ENCODE measurements at regions not wholly inside any gene's neighbourhood (a gene's known extent, or its start where the extent isn't known, plus 50 kb on each side); places are given as distances from the start of the nearest gene placed in this dataset.
"Not testable (repeated sequence)": the region's sequence is repeated elsewhere in the genome, so short reads cannot be mapped to it uniquely, and the experiment has no call there.

GRCh38 chr3:20820872-20821271, 634.9 kb upstream of the SGO1 start:
- TF ChIP-seq POLR2A (IDR thresholded peaks at IDR 0.05; ENCODE audit: extremely low read depth, insufficient read length); CTCF (IDR thresholded peaks at IDR 0.05; ENCODE audit: low read depth, low read length): not testable (repeated sequence)

All from NB4 (cell line).